IMR-90 (cell line): ENCODE measurements at regions not wholly inside any gene's neighbourhood (a gene's known extent, or its start where the extent isn't known, plus 50 kb on each side); places are given as distances from the start of the nearest gene placed in this dataset.

Source experiments
- ATAC-seq: fragments of 200-7000 bp; cut with Tn5 transposase; 2 replicates; pipeline ENCODE4 v1.9.1; 2020; ENCODE audit warnings: low read depth, mild to moderate bottlenecking, moderate library complexity
- BruUV-seq: library from RNA; stranded (reverse); fragments of 400-500 nt; replicated peaks from 2 replicates; lab custom pipeline; 2021; lab: Mats Ljungman, UMichigan
- CTCF ChIA-PET: fragments of 300-600 bp; formaldehyde crosslinking; extraction: SDS; loops from one replicate; lab custom pipeline; 2021; ENCODE audit warnings: antibody characterized with exemption; lab: Yijun Ruan, JAX
- POLR2A ChIA-PET: fragments of 300-600 bp; sonication (Branson Sonifier 250); formaldehyde crosslinking; loops from one replicate; lab custom pipeline; 2022; ENCODE audit warnings: antibody characterized with exemption; ENCODE audit not compliant: unreplicated experiment; lab: Charles Lee
- DNase-seq: peaks from one replicate; pipeline ENCODE4 v3.0.0; 2013
- H2AFZ ChIP-seq: replicated peaks from 2 replicates; pipeline ENCODE3; 2013; ENCODE audit warnings: low read length, mild to moderate bottlenecking; ENCODE audit not compliant: poor library complexity
- H2AK5ac ChIP-seq: 2 replicates; pipeline ENCODE4 v1.6.1; 2013; ENCODE audit warnings: low read depth, low read length, inconsistent platforms
- H2AK9ac ChIP-seq: replicated peaks from 2 replicates; pipeline ENCODE3; 2013; ENCODE audit warnings: mild to moderate bottlenecking, low read depth, low read length, moderate library complexity; ENCODE audit not compliant: poor library complexity
- H2BK120ac ChIP-seq: 2 replicates; pipeline ENCODE4 v1.6.1; 2013; ENCODE audit warnings: low read depth, low read length, inconsistent platforms
- H2BK15ac ChIP-seq: 3 replicates; pipeline ENCODE4 v1.6.1; 2013; ENCODE audit warnings: low read depth, low read length, inconsistent platforms
- H2BK20ac ChIP-seq: 2 replicates; pipeline ENCODE4 v1.6.1; 2013; ENCODE audit warnings: low read depth, mild to moderate bottlenecking, inconsistent platforms, low read length, moderate library complexity
- H2BK5ac ChIP-seq: 2 replicates; pipeline ENCODE4 v1.6.1; 2013; ENCODE audit warnings: mild to moderate bottlenecking, low read depth, low read length, inconsistent platforms; ENCODE audit not compliant: poor library complexity, severe bottlenecking
- H3K14ac ChIP-seq: replicated peaks from 2 replicates; pipeline ENCODE4 v1.6.1; 2013; ENCODE audit warnings: low read depth, low read length, inconsistent platforms
- H3K18ac ChIP-seq: 2 replicates; pipeline ENCODE4 v1.6.1; 2013; ENCODE audit warnings: low read depth, low read length, control low read depth
- H3K23ac ChIP-seq: 2 replicates; pipeline ENCODE4 v1.6.1; 2013; ENCODE audit warnings: low read depth, low read length, inconsistent platforms
- H3K27ac ChIP-seq: 2 replicates; pipeline ENCODE4 v1.5.1; 2013; ENCODE audit warnings: mild to moderate bottlenecking, control low read depth, low read length; ENCODE audit not compliant: insufficient read depth
- H3K27me3 ChIP-seq: 2 replicates; pipeline ENCODE4 v1.6.1; 2013; ENCODE audit warnings: low read length; ENCODE audit not compliant: control insufficient read depth, insufficient read depth
- H3K36me3 ChIP-seq: 2 replicates; pipeline ENCODE4 v1.6.1; 2013; ENCODE audit warnings: low read length, mixed read lengths; ENCODE audit not compliant: control insufficient read depth, insufficient read depth
- H3K4ac ChIP-seq: 2 replicates; pipeline ENCODE4 v1.6.1; 2013; ENCODE audit warnings: low read depth, low read length, inconsistent platforms
- H3K4me1 ChIP-seq: 2 replicates; pipeline ENCODE4 v1.6.1; 2013; ENCODE audit warnings: low read length, mixed read lengths; ENCODE audit not compliant: control insufficient read depth, insufficient read depth
- H3K4me2 ChIP-seq: 2 replicates; pipeline ENCODE4 v1.6.1; 2013; ENCODE audit warnings: low read depth, mild to moderate bottlenecking, control low read depth, low read length, moderate library complexity
- H3K4me3 ChIP-seq: 2 replicates; pipeline ENCODE4 v1.5.1; 2013; ENCODE audit warnings: low read depth, mild to moderate bottlenecking, control low read depth, low read length, moderate library complexity; ENCODE audit not compliant: insufficient read depth
- H3K56ac ChIP-seq: 2 replicates; pipeline ENCODE4 v1.6.1; 2013; ENCODE audit warnings: low read length, inconsistent platforms; ENCODE audit not compliant: insufficient read depth; ENCODE audit errors: extremely low read depth
- H3K79me1 ChIP-seq, 2 experiments: 2 replicates each; pipeline ENCODE4 v1.6.1; 2013; ENCODE audit warnings: low read length in 2 of 2, inconsistent platforms in 1 of 2, low read depth in 1 of 2
- H3K9ac ChIP-seq: 2 replicates; pipeline ENCODE4 v1.6.1; 2013; ENCODE audit warnings: low read depth, low read length, control low read depth
- H3K9me1 ChIP-seq: 2 replicates; pipeline ENCODE4 v1.6.1; 2013; ENCODE audit warnings: low read length, inconsistent platforms; ENCODE audit not compliant: insufficient read depth
- H3K9me3 ChIP-seq: 2 replicates; pipeline ENCODE4 v1.6.1; 2013; ENCODE audit warnings: low read length; ENCODE audit not compliant: control insufficient read depth, insufficient read depth
- H4K20me1 ChIP-seq: 2 replicates; pipeline ENCODE4 v1.6.1; 2013; ENCODE audit warnings: low read length, inconsistent platforms; ENCODE audit not compliant: insufficient read depth
- H4K5ac ChIP-seq: 2 replicates; pipeline ENCODE4 v1.6.1; 2013; ENCODE audit warnings: mild to moderate bottlenecking, low read depth, low read length, control low read depth
- H4K8ac ChIP-seq, 2 experiments: 2 replicates each; pipeline ENCODE4 v1.6.1; 2013; ENCODE audit warnings: low read depth in 2 of 2, low read length in 2 of 2, control low read depth in 1 of 2, inconsistent platforms in 1 of 2
- H4K91ac ChIP-seq: 2 replicates; pipeline ENCODE4 v1.6.1; 2013; ENCODE audit warnings: low read depth, low read length, inconsistent platforms; ENCODE audit not compliant: insufficient read depth
- BHLHE40 ChIP-seq: fragments of 150-350 bp; IDR thresholded peaks from 2 replicates; pipeline ENCODE4 v1.6.1; 2016; ENCODE audit warnings: mild to moderate bottlenecking, low read depth, low read length
- CEBPB ChIP-seq: IDR thresholded peaks from 2 replicates; pipeline ENCODE4 v1.6.1; 2012; ENCODE audit warnings: low read depth, low read length, improper control_type of control experiment
- FOS ChIP-seq: fragments of 150-350 bp; IDR thresholded peaks from 2 replicates; pipeline ENCODE4 v1.6.1; 2016; ENCODE audit warnings: low read depth, low read length
- MAFK ChIP-seq: IDR thresholded peaks from 2 replicates; pipeline ENCODE4 v1.6.1; 2012; ENCODE audit warnings: low read depth, low read length, improper control_type of control experiment
- MAZ ChIP-seq: IDR thresholded peaks from 2 replicates; pipeline ENCODE4 v1.6.1; 2012; ENCODE audit warnings: low read depth, mild to moderate bottlenecking, low read length, improper control_type of control experiment, moderate library complexity, borderline replicate concordance
- MXI1 ChIP-seq: IDR thresholded peaks from 2 replicates; pipeline ENCODE4 v1.6.1; 2012; ENCODE audit warnings: low read depth, mild to moderate bottlenecking, low read length, moderate library complexity, borderline replicate concordance
- NFE2L2 ChIP-seq: fragments of 150-350 bp; IDR thresholded peaks from 2 replicates; pipeline ENCODE4 v1.6.1; 2016; ENCODE audit warnings: low read depth, mild to moderate bottlenecking, low read length
- POLR2A ChIP-seq: IDR thresholded peaks from 2 replicates; pipeline ENCODE4 v1.6.1; 2012; ENCODE audit warnings: mild to moderate bottlenecking, low read depth, low read length
- RAD21 ChIP-seq: IDR thresholded peaks from 2 replicates; pipeline ENCODE4 v1.6.1; 2012; ENCODE audit warnings: low read length, improper control_type of control experiment
- RFX5 ChIP-seq: IDR thresholded peaks from 2 replicates; pipeline ENCODE4 v1.8.0; 2012; ENCODE audit warnings: low read depth, mild to moderate bottlenecking, low read length, moderate library complexity
- SMC3 ChIP-seq: fragments of 150-350 bp; IDR thresholded peaks from 2 replicates; pipeline ENCODE4 v1.6.1; 2016; ENCODE audit warnings: low read depth, mild to moderate bottlenecking, antibody characterized with exemption, low read length, moderate library complexity
- WGBS, 2 experiments: methylation state at CpG; one replicate each; pipeline versions ENCODE4 v1.1.5 to v1.1.7; 2013; ENCODE audit warnings: missing lambda C conversion rate in 2 of 2; ENCODE audit not compliant: insufficient read length in 1 of 2; ENCODE audit errors: extremely low coverage in 2 of 2; 5-methylcytosine and 5-hydroxymethylcytosine counted together
- dilution Hi-C: fragments of 300-500 bp; cut with HindIII; formaldehyde crosslinking; loops from one replicate; pipeline ENCODE4 v1.14.3; 2018; ENCODE audit warnings: low sequenced_read_pairs; ENCODE audit not compliant: unreplicated experiment
- in situ Hi-C: fragments of 300-500 bp; cut with MboI; formaldehyde crosslinking; loops from 3 replicates; pipeline ENCODE4 v1.14.3; 2019; ENCODE audit warnings: low sequenced_read_pairs, inconsistent platforms, mixed read lengths
- intact Hi-C: fragments of 100-400 bp; cut with micrococcal nuclease; formaldehyde crosslinking; loops from 2 replicates; pipeline ENCODE4 v1.10.0; 2022
- TF ChIP-seq, protein P1 (sequence below): fragments of 150-350 bp; IDR thresholded peaks from 2 replicates; pipeline ENCODE4 v1.6.1; 2016; ENCODE audit warnings: low read depth, mild to moderate bottlenecking, low read length, moderate library complexity, borderline replicate concordance
- TF ChIP-seq, protein P2 (sequence below): fragments of 150-350 bp; IDR thresholded peaks from 2 replicates; pipeline ENCODE4 v1.6.1; 2017; ENCODE audit warnings: mild to moderate bottlenecking, antibody characterized with exemption, low read length, low read depth

DNA sequence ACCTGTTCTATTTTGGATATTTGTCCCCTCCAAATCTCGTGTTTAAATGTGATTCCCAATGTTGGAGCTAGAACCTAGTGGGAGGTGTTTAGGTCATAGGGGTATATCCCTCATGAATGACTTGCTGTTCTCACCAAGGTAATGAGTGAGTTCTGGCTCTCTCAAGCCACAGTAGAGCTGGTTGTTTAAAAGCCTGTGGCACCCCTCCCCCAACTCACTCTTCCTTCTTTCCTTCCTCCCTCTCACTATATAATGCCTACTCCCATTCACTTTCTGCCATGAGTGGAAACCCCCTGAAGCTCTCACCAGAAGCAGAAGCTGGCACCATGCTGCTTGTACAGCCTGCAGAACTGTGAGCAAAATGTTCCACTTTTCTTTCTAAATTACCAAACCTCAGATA lies 341.1 kb downstream of the SI start:
- Histone ChIP-seq H3K56ac (no peak overlapping the region), H3K4me3 (no peak overlapping the region), H3K36me3 (no peaks in the 10 kb centered on the region), H3K9me1 (no peaks in the 10 kb centered on the region), H3K23ac (no peak overlapping the region), H3K9me3 (peaks cover 13% of the 10 kb centered on the region; the same call in 1 of the 2 replicates), H2AK9ac (no peak overlapping the region), H3K27me3 (no peaks in the 10 kb centered on the region), H3K4ac (no peak overlapping the region), H3K27ac (no peak overlapping the region), H4K8ac (no peak overlapping the region), H3K9ac (no peak overlapping the region), H3K79me1 (no peaks in the 10 kb centered on the region), H3K4me1 (no peaks in the 10 kb centered on the region), H2BK120ac (no peak overlapping the region), H4K91ac (no peak overlapping the region), H2BK15ac (no peak overlapping the region), H2AK5ac (no peak overlapping the region), H4K20me1 (no peaks in the 10 kb centered on the region), H2BK5ac (no peak overlapping the region), H3K14ac (no peak overlapping the region), H3K18ac (no peak overlapping the region), H2AFZ (no peak overlapping the region), H3K4me2 (no peak overlapping the region), H2BK20ac (no peak overlapping the region), H4K5ac (no peak overlapping the region)
- POLR2A ChIA-PET: no interaction called here
- in situ Hi-C loops: no loop called here
- WGBS, 2 experiments: no CpG with 5 or more reads among the region's 1 CpG
- CTCF ChIA-PET: no interaction called here
- TF ChIP-seq POLR2A (no peak), FOS (no peak), CEBPB (no peak), NFE2L2 (no peak), RFX5 (no peak), SMC3 (no peak), MXI1 (no peak), MAFK (no peak), MAZ (no peak), BHLHE40 (no peak), RAD21 (no peak)
- TF ChIP-seq, protein P1, sequence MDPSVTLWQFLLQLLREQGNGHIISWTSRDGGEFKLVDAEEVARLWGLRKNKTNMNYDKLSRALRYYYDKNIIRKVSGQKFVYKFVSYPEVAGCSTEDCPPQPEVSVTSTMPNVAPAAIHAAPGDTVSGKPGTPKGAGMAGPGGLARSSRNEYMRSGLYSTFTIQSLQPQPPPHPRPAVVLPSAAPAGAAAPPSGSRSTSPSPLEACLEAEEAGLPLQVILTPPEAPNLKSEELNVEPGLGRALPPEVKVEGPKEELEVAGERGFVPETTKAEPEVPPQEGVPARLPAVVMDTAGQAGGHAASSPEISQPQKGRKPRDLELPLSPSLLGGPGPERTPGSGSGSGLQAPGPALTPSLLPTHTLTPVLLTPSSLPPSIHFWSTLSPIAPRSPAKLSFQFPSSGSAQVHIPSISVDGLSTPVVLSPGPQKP: no peak
- TF ChIP-seq, protein P2, sequence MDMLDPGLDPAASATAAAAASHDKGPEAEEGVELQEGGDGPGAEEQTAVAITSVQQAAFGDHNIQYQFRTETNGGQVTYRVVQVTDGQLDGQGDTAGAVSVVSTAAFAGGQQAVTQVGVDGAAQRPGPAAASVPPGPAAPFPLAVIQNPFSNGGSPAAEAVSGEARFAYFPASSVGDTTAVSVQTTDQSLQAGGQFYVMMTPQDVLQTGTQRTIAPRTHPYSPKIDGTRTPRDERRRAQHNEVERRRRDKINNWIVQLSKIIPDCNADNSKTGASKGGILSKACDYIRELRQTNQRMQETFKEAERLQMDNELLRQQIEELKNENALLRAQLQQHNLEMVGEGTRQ: no peak
- no TSS peak for BruUV-seq
- intact Hi-C loops: no loop called here
- dilution Hi-C loops: no loop called here
- ATAC-seq (no peak), DNase-seq (no peak)
